Duodenal mucosa (tissue), 2 donors: ENCODE measurements at regions not wholly inside any gene's neighbourhood (a gene's known extent, or its start where the extent isn't known, plus 50 kb on each side); places are given as distances from the start of the nearest gene placed in this dataset.
"Not testable (repeated sequence)": the region's sequence is repeated elsewhere in the genome, so short reads cannot be mapped to it uniquely, and the experiment has no call there.

Experiments
- H3K27ac ChIP-seq: one replicate; pipeline ENCODE4 v1.7.0; 2013; ENCODE audit warnings: low read depth, low read length
- H3K27me3 ChIP-seq, 2 donors: one replicate each; pipeline ENCODE4 v1.7.0; 2013; ENCODE audit warnings: low read length in 2 of 2, control low read depth in 1 of 2; ENCODE audit not compliant: insufficient read depth in 2 of 2, control insufficient read depth in 1 of 2
- H3K36me3 ChIP-seq, 2 donors: one replicate each; pipeline ENCODE4 v1.7.0; 2013; ENCODE audit warnings: low read length in 2 of 2, control low read depth in 1 of 2; ENCODE audit not compliant: insufficient read depth in 2 of 2, control insufficient read depth in 1 of 2
- H3K4me1 ChIP-seq, 2 donors: one replicate each; pipeline ENCODE4 v1.7.0; 2013; ENCODE audit warnings: low read length in 2 of 2, control low read depth in 1 of 2; ENCODE audit not compliant: insufficient read depth in 2 of 2, control insufficient read depth in 1 of 2
- H3K4me3 ChIP-seq, 2 donors: one replicate each; pipeline ENCODE4 v1.7.0; 2013; ENCODE audit warnings: low read length in 2 of 2, low read depth in 1 of 2
- H3K9ac ChIP-seq, 2 donors: one replicate each; pipeline ENCODE4 v1.7.0; 2013; ENCODE audit warnings: low read length in 2 of 2, low read depth in 1 of 2
- H3K9me3 ChIP-seq, 2 donors: one replicate each; pipeline ENCODE4 v1.7.0; 2013; ENCODE audit warnings: low read length in 2 of 2, control low read depth in 1 of 2; ENCODE audit not compliant: control insufficient read depth in 1 of 2

GRCh38 chr20:19866070-19866469, 108.0 kb downstream of the RIN2 start:
- Histone ChIP-seq H3K9me3 (no peaks in the 10 kb centered on the region), H3K9ac (no peak overlapping the region), H3K27me3 (no peaks in the 10 kb centered on the region), H3K4me1 (peaks cover 4% of the 10 kb centered on the region in 2 donors), H3K36me3 (no peaks in the 10 kb centered on the region), H3K4me3 (no peak overlapping the region), H3K27ac (no peak overlapping the region)

- no peak overlapping the region for H3K9ac ChIP-seq
- no peak overlapping the region for H3K4me3 ChIP-seq
- H3K27ac ChIP-seq, result no peak overlapping the region
Measured at GRCh38 chr20:19867074-19867473, 109.0 kb downstream of the RIN2 start.

DNA sequence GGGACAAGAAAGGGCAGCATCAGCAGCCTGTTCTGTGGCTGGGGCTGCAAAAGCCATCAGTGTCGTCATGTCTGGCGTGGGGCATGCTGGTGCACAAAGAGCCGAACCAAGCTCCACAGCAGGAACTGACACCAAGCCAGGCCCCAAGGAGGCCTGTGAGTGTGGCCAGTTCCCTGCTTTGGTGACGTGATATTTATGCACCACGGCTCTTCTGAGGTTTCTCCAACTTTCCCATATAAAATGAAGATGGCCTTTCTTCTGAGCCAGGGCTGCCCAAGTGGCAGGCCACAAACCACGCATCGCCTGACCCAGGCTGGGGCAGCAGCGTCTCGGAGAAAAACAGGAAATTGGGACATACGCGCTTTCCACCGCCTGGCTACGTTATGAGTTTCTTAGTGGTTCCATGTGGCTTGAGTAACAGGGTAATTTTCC, 109.9 kb downstream of the RIN2 start:
- H3K9ac ChIP-seq, result no peak overlapping the region
- peaks cover 0 to 6% of the 10 kb centered on the region in 2 donors for H3K36me3 ChIP-seq
- H3K4me1 ChIP-seq, result no peaks in the 10 kb centered on the region
- no peaks in the 10 kb centered on the region for H3K27me3 ChIP-seq
- no peaks in the 10 kb centered on the region for H3K9me3 ChIP-seq
- H3K4me3 ChIP-seq, result no peak overlapping the region
- H3K27ac ChIP-seq, result no peak overlapping the region

More at GRCh38 chr20:19867074-19867473, 109.0 kb downstream of the RIN2 start:
- H3K4me1 ChIP-seq, result no peaks in the 10 kb centered on the region
- H3K36me3 ChIP-seq, result peaks cover 0 to 6% of the 10 kb centered on the region in 2 donors
- no peaks in the 10 kb centered on the region for H3K9me3 ChIP-seq
- H3K27me3 ChIP-seq, result no peaks in the 10 kb centered on the region

GRCh38 chr20:19868441-19868840, 110.4 kb downstream of the RIN2 start:
- Histone ChIP-seq H3K4me3 (no peak overlapping the region), H3K27ac (no peak overlapping the region), H3K9me3 (no peaks in the 10 kb centered on the region), H3K4me1 (no peaks in the 10 kb centered on the region), H3K27me3 (no peaks in the 10 kb centered on the region), H3K36me3 (peaks cover 0 to 6% of the 10 kb centered on the region in 2 donors), H3K9ac (no peak overlapping the region)

GRCh38 chr20:19872001-19872400, 113.9 kb downstream of the RIN2 start:
- Histone ChIP-seq H3K27me3 (no peaks in the 10 kb centered on the region), H3K4me1 (no peaks in the 10 kb centered on the region), H3K9ac (no peak overlapping the region), H3K9me3 (no peaks in the 10 kb centered on the region), H3K27ac (no peak overlapping the region), H3K36me3 (peaks cover 0 to 6% of the 10 kb centered on the region in 2 donors), H3K4me3 (no peak overlapping the region)

DNA sequence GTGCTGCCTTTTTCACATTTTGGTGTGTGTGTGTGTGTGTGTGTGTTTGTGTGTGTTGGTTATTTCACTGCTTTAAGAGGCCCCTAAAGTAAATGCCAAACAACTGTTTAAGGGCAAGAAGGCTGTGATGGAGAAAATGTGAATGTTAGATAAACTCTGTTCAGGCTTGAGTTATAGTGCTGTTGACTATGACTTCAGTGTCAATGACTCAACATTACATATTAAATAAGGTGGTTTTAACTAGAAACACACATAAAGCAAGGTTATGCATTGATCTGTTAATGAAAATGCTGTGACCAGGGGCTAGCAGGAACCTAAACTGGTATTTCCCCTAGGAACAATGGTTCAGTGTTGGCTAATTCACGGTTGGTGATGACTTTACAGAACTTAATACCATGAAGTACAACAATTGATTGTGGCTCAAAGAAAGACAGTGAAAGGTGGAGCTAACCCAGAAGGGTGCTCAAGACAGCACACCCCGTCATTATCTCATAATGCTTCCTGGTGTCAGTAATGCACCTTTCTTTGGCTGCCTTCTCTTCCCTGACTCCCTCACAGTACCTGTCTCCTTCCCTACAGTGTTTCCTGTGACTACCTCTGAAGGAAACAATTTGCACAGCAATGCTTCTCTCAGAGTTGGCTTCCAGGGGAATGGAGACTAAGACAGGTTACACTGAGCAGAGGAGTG, 116.1 kb downstream of the RIN2 start:
- no peaks in the 10 kb centered on the region for H3K9me3 ChIP-seq
- no peaks in the 10 kb centered on the region for H3K4me1 ChIP-seq
- no peak overlapping the region for H3K4me3 ChIP-seq
- no peak overlapping the region for H3K27ac ChIP-seq
- H3K27me3 ChIP-seq, result no peaks in the 10 kb centered on the region
- H3K36me3 ChIP-seq, result peaks cover 0 to 6% of the 10 kb centered on the region in 2 donors
- H3K9ac ChIP-seq, result no peak overlapping the region

- Histone ChIP-seq H3K36me3 (peaks cover 3 to 6% of the 10 kb centered on the region in 2 donors), H3K27me3 (no peaks in the 10 kb centered on the region), H3K9ac (no peak overlapping the region), H3K9me3 (no peaks in the 10 kb centered on the region), H3K4me3 (no peak overlapping the region), H3K27ac (no peak overlapping the region), H3K4me1 (no peaks in the 10 kb centered on the region)
Measured at GRCh38 chr20:19875376-19876221, 117.5 kb downstream of the RIN2 start.

DNA sequence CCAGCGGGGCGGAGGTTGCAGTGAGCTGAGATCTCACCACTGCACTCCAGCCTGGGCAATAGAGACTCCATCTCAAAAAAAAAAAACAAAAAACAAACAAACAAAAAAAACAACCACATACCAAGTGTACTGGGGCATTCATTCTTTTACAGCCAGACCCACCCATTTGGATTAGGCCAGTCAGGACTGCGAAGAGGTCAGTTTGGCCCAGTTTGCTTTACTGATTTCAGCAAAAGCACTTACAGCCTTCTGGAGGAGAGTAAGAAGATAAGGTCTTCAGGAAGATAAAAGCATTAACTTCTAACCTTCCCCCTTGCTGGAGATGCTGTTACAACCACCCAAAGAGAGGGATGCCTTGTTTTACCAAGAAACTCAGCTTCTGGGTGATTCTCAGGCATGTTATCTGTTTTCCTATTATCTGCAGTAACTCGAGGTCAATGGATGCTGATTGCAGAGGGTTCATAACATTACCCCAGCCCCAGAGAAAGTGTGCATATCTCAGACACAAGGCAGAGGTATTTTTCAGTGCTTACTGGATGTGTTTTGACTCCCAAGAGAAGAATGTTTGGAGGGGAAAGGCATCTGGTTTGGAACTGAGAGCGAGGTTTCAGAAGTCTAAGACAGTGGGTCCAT, 118.9 kb downstream of the RIN2 start:
- no peak overlapping the region for H3K9ac ChIP-seq
- H3K27me3 ChIP-seq, result no peaks in the 10 kb centered on the region
- H3K36me3 ChIP-seq, result peaks cover 0 to 3% of the 10 kb centered on the region in 2 donors
- no peaks in the 10 kb centered on the region for H3K9me3 ChIP-seq
- H3K4me3 ChIP-seq, result no peak overlapping the region
- no peak overlapping the region for H3K27ac ChIP-seq
- H3K4me1 ChIP-seq, result no peaks in the 10 kb centered on the region

DNA sequence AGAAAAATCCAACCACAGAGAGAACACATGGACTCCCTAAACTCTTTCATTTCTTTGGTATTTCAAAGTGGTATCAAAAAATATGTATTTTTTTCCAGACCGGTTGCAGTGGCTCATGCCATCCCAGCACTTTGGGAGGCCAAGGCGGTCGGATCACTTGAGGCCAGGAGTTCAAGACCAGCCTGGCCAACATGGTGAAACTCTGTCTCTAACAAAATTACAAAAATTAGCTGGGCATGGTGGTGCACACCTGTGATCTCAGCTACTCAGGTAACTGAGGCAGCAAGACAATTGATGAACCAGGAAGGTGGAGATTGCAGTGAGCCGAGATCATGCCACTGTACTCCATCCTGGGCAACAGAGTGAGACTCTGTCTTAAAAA, 121.8 kb downstream of the RIN2 start:
- H3K27me3 ChIP-seq, H3K4me3 ChIP-seq, H3K9me3 ChIP-seq, H3K4me1 ChIP-seq, H3K27ac ChIP-seq, H3K9ac ChIP-seq, H3K36me3 ChIP-seq: not testable (repeated sequence)
